Fibroblast of pulmonary artery (primary cell): ENCODE measurements at regions not wholly inside any gene's neighbourhood (a gene's known extent, or its start where the extent isn't known, plus 50 kb on each side); places are given as distances from the start of the nearest gene placed in this dataset.
"Not testable (repeated sequence)": the region's sequence is repeated elsewhere in the genome, so short reads cannot be mapped to it uniquely, and the experiment has no call there.

Experiments used
- DNase-seq: peaks from one replicate; pipeline ENCODE4 v3.0.0-alpha.2; 2010; ENCODE audit warnings: low read depth
- H3K4me3 ChIP-seq: replicated peaks from 2 replicates; pipeline ENCODE4 v1.5.1; 2011; ENCODE audit warnings: low read depth, mild to moderate bottlenecking, control low read depth, low read length, moderate library complexity
- TF ChIP-seq, protein P1 (sequence below): IDR thresholded peaks from 2 replicates; pipeline ENCODE4 v1.5.1; 2011; ENCODE audit warnings: mild to moderate bottlenecking, control low read depth, low read length, inconsistent platforms; ENCODE audit errors: missing control alignments

DNA sequence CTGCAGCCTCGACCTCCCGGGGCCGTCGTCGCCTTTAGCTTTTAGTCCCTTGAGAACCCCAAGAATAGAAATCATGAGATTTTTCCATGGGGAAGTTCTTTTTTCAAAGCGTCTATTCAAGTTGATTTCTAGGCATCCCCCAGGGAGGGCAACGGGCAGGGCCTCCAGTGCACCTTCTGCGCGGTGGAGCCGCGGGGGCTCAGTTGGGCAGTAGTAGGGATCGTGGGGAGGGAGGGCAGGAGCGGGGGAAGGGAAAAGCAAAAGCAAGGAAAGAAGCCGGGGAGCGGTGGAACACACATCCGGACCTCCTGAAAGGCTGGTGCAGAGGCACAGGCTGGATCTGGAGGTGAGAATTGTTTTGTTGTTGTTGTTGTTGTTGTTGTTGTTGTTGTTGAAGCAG is 103.4 kb downstream of the PPIAL4G start:
- no peak overlapping the region for H3K4me3 ChIP-seq
- no peak for DNase-seq
- TF ChIP-seq, protein P1, sequence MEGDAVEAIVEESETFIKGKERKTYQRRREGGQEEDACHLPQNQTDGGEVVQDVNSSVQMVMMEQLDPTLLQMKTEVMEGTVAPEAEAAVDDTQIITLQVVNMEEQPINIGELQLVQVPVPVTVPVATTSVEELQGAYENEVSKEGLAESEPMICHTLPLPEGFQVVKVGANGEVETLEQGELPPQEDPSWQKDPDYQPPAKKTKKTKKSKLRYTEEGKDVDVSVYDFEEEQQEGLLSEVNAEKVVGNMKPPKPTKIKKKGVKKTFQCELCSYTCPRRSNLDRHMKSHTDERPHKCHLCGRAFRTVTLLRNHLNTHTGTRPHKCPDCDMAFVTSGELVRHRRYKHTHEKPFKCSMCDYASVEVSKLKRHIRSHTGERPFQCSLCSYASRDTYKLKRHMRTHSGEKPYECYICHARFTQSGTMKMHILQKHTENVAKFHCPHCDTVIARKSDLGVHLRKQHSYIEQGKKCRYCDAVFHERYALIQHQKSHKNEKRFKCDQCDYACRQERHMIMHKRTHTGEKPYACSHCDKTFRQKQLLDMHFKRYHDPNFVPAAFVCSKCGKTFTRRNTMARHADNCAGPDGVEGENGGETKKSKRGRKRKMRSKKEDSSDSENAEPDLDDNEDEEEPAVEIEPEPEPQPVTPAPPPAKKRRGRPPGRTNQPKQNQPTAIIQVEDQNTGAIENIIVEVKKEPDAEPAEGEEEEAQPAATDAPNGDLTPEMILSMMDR: no peak

DNA sequence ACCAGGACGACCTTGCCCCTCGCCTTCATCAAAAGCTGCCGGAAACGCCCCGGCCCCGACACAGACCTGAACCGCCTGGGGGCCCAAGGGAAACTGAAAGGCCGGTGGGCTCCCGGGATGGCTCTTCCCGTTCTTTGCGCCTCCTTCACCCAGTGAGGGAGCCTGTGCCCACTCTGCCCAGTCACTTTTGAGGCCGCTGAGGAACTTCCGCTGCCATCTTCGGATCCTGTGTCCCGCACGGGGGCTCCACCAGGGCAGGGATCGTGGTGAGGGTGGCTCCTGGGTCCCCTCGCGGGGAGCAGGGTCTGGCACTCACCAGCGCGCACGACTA is 104.0 kb downstream of the PPIAL4G start:
- H3K4me3 ChIP-seq: no peak overlapping the region
- DNase-seq: no peak
- TF ChIP-seq, protein P1: no peak

DNA sequence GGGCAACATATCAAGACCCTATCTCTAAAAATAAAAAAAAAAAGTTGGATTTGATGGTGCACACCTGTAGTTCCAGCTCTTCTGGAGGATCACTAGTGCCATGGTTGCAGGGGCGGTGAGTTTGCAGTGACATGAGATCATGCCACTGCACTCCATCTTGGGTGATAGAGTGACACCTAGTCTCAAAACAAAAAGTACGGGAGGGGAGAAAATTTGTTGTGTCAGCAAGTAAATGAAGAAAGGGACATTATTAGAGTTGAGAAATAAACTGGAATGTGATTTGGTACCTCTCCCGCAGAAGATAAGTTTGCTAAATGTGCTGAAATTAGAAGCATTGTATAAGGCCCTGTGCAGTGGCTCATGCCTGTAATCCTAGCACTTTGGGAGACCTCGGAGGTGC is 105.1 kb downstream of the PPIAL4G start:
- not testable (repeated sequence) for DNase-seq, H3K4me3 ChIP-seq

DNA sequence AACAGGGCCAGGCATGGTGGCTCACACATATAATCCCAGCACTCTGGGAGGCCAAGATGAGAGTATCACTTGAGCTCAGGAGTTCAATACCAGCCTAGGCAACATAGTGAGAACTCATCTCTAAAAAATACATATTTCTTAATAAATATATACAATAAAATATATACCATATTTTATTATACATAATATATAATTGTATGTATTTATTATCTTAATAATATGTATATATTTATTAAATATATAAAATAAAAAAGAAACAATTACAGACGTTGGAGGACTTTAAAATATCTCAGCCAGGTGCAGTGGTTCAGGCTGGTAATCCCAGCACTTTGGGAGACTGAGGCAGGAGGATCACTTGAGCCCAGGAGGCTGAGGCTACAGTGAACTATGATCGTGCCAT is 106.1 kb downstream of the PPIAL4G start:
- DNase-seq, H3K4me3 ChIP-seq: not testable (repeated sequence)

DNA sequence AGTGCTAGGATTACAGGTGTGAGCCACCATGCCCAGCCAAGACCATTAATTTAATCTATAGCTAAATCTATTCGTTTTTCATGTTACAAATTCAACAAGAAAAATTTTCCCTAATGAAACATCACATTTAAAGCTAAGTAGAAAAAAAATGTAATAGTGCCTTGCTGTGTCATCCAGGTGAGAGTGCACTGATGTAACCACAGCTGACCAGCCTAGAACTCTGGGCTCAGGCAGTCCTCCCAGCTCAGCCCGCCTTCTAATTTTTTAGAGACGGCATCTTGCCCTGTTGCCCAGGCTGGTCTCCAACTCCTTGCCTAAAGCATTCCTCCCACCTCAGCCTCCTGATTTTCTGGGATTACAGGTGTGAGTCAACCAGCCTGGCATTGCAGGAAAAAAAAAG is 109.0 kb downstream of the PPIAL4G start:
- no peak for DNase-seq
- H3K4me3 ChIP-seq: no peak overlapping the region
- TF ChIP-seq, protein P1: no peak

DNA sequence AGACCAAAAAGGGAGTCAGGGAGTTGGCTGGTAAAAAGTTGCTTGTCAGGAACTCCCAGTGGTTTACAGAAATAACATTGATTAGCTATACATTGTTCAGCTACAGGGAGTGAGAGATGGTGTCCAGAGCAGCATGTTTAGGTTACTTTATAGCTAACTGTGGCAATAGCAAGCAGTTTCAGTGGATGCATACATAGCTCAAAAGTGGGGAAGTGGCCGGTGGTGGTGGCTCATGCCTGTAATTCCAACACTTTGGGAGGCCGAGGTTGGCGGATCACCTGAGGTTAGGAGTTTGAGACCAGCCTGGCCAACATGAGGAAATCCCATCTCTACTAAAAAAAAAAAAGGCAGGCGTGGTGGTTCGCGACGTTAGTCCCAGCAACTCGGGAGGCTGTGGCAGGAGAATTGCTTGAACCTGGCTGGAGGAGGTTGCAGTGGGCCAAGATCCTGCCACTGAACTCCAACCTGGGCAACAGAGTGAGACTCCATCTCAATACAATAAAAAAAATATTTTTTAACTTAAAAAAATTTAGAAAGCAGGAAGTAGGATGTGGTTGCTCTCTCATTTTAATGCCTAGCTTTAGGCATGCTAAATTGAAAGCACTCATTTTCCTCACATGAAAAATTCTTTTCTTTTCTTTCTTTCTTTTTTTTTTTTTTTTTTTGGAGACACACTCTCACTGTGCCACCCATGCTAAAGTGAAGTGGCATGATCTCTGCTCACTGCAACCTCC is 109.7 kb downstream of the PPIAL4G start:
- no peak overlapping the region for H3K4me3 ChIP-seq
- TF ChIP-seq, protein P1: no peak
- no peak for DNase-seq

DNA sequence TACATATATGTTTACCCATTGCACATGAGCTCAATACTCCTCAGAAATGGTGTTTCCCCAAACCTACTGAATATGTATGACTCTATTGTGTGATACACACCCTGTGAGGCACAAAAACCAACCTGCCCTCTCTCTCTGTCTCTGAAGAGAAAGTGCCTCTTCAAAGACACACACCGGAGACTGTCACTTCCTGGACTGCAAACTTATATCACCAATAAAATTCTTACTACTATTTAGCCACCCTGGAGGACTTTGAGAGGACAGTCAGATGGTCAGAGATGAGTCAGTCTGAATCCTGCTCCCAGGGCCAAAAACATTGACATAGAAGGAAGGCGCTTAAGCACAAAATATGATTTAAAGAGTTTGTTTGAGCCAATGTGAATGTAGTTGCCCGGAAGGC is 110.4 kb downstream of the PPIAL4G start:
- no peak for DNase-seq
- TF ChIP-seq, protein P1: no peak
- H3K4me3 ChIP-seq: no peak overlapping the region

DNA sequence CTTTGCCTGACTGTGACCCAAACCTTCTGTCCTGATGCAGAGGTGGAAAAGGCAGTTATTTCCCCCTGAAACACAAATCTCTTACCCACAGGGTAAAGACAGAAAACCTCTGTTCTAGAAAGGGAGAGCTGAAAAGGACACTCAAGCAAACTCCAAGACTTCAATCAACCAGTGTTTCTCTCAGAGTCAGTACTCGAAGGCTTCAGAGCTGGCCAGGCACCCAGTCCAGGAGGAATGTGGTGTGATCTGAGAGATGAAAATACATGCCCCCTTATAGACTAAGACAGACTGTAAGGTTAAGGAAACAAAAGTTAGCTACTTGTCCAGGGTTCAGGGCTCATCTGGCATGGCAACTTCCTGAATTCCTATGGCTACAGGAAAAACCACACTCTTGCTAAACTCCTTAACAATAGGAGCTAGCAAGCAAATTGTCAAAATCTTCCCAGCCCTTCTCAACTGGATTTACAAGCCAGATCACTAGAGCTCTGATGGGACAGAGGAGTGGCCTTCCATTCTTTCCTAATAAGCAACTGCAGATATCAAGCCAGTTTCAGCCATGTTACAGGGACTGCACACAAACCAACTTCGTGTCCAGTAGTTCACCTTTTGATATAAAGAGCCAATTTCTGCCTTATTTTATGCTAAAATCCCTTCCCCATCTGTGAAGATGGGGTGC is 110.9 kb downstream of the PPIAL4G start:
- H3K4me3 ChIP-seq: not testable (repeated sequence)
- peak; percentile 49 for DNase-seq
